IMR-90 (cell line): ENCODE measurements at regions not wholly inside any gene's neighbourhood (a gene's known extent, or its start where the extent isn't known, plus 50 kb on each side); places are given as distances from the start of the nearest gene placed in this dataset.

Experiments used
- ATAC-seq: fragments of 200-7000 bp; cut with Tn5 transposase; 2 replicates; pipeline ENCODE4 v1.9.1; 2020; ENCODE audit warnings: low read depth, mild to moderate bottlenecking, moderate library complexity
- BruUV-seq: library from RNA; stranded (reverse); fragments of 400-500 nt; replicated peaks from 2 replicates; lab custom pipeline; 2021; lab: Mats Ljungman, UMichigan
- CTCF ChIA-PET: fragments of 300-600 bp; formaldehyde crosslinking; extraction: SDS; loops from one replicate; lab custom pipeline; 2021; ENCODE audit warnings: antibody characterized with exemption; lab: Yijun Ruan, JAX
- POLR2A ChIA-PET: fragments of 300-600 bp; sonication (Branson Sonifier 250); formaldehyde crosslinking; loops from one replicate; lab custom pipeline; 2022; ENCODE audit warnings: antibody characterized with exemption; ENCODE audit not compliant: unreplicated experiment; lab: Charles Lee
- DNase-seq: peaks from one replicate; pipeline ENCODE4 v3.0.0; 2013
- H2AFZ ChIP-seq: replicated peaks from 2 replicates; pipeline ENCODE3; 2013; ENCODE audit warnings: low read length, mild to moderate bottlenecking; ENCODE audit not compliant: poor library complexity
- H2AK5ac ChIP-seq: 2 replicates; pipeline ENCODE4 v1.6.1; 2013; ENCODE audit warnings: low read depth, low read length, inconsistent platforms
- H2AK9ac ChIP-seq: replicated peaks from 2 replicates; pipeline ENCODE3; 2013; ENCODE audit warnings: mild to moderate bottlenecking, low read depth, low read length, moderate library complexity; ENCODE audit not compliant: poor library complexity
- H2BK120ac ChIP-seq: 2 replicates; pipeline ENCODE4 v1.6.1; 2013; ENCODE audit warnings: low read depth, low read length, inconsistent platforms
- H2BK15ac ChIP-seq: 3 replicates; pipeline ENCODE4 v1.6.1; 2013; ENCODE audit warnings: low read depth, low read length, inconsistent platforms
- H2BK20ac ChIP-seq: 2 replicates; pipeline ENCODE4 v1.6.1; 2013; ENCODE audit warnings: low read depth, mild to moderate bottlenecking, inconsistent platforms, low read length, moderate library complexity
- H2BK5ac ChIP-seq: 2 replicates; pipeline ENCODE4 v1.6.1; 2013; ENCODE audit warnings: mild to moderate bottlenecking, low read depth, low read length, inconsistent platforms; ENCODE audit not compliant: poor library complexity, severe bottlenecking
- H3K14ac ChIP-seq: replicated peaks from 2 replicates; pipeline ENCODE4 v1.6.1; 2013; ENCODE audit warnings: low read depth, low read length, inconsistent platforms
- H3K18ac ChIP-seq: 2 replicates; pipeline ENCODE4 v1.6.1; 2013; ENCODE audit warnings: low read depth, low read length, control low read depth
- H3K23ac ChIP-seq: 2 replicates; pipeline ENCODE4 v1.6.1; 2013; ENCODE audit warnings: low read depth, low read length, inconsistent platforms
- H3K27ac ChIP-seq: 2 replicates; pipeline ENCODE4 v1.5.1; 2013; ENCODE audit warnings: mild to moderate bottlenecking, control low read depth, low read length; ENCODE audit not compliant: insufficient read depth
- H3K27me3 ChIP-seq: 2 replicates; pipeline ENCODE4 v1.6.1; 2013; ENCODE audit warnings: low read length; ENCODE audit not compliant: control insufficient read depth, insufficient read depth
- H3K36me3 ChIP-seq: 2 replicates; pipeline ENCODE4 v1.6.1; 2013; ENCODE audit warnings: low read length, mixed read lengths; ENCODE audit not compliant: control insufficient read depth, insufficient read depth
- H3K4ac ChIP-seq: 2 replicates; pipeline ENCODE4 v1.6.1; 2013; ENCODE audit warnings: low read depth, low read length, inconsistent platforms
- H3K4me1 ChIP-seq: 2 replicates; pipeline ENCODE4 v1.6.1; 2013; ENCODE audit warnings: low read length, mixed read lengths; ENCODE audit not compliant: control insufficient read depth, insufficient read depth
- H3K4me2 ChIP-seq: 2 replicates; pipeline ENCODE4 v1.6.1; 2013; ENCODE audit warnings: low read depth, mild to moderate bottlenecking, control low read depth, low read length, moderate library complexity
- H3K4me3 ChIP-seq: 2 replicates; pipeline ENCODE4 v1.5.1; 2013; ENCODE audit warnings: low read depth, mild to moderate bottlenecking, control low read depth, low read length, moderate library complexity; ENCODE audit not compliant: insufficient read depth
- H3K56ac ChIP-seq: 2 replicates; pipeline ENCODE4 v1.6.1; 2013; ENCODE audit warnings: low read length, inconsistent platforms; ENCODE audit not compliant: insufficient read depth; ENCODE audit errors: extremely low read depth
- H3K79me1 ChIP-seq, 2 experiments: 2 replicates each; pipeline ENCODE4 v1.6.1; 2013; ENCODE audit warnings: low read length in 2 of 2, inconsistent platforms in 1 of 2, low read depth in 1 of 2
- H3K9ac ChIP-seq: 2 replicates; pipeline ENCODE4 v1.6.1; 2013; ENCODE audit warnings: low read depth, low read length, control low read depth
- H3K9me1 ChIP-seq: 2 replicates; pipeline ENCODE4 v1.6.1; 2013; ENCODE audit warnings: low read length, inconsistent platforms; ENCODE audit not compliant: insufficient read depth
- H3K9me3 ChIP-seq: 2 replicates; pipeline ENCODE4 v1.6.1; 2013; ENCODE audit warnings: low read length; ENCODE audit not compliant: control insufficient read depth, insufficient read depth
- H4K20me1 ChIP-seq: 2 replicates; pipeline ENCODE4 v1.6.1; 2013; ENCODE audit warnings: low read length, inconsistent platforms; ENCODE audit not compliant: insufficient read depth
- H4K5ac ChIP-seq: 2 replicates; pipeline ENCODE4 v1.6.1; 2013; ENCODE audit warnings: mild to moderate bottlenecking, low read depth, low read length, control low read depth
- H4K8ac ChIP-seq, 2 experiments: 2 replicates each; pipeline ENCODE4 v1.6.1; 2013; ENCODE audit warnings: low read depth in 2 of 2, low read length in 2 of 2, control low read depth in 1 of 2, inconsistent platforms in 1 of 2
- H4K91ac ChIP-seq: 2 replicates; pipeline ENCODE4 v1.6.1; 2013; ENCODE audit warnings: low read depth, low read length, inconsistent platforms; ENCODE audit not compliant: insufficient read depth
- BHLHE40 ChIP-seq: fragments of 150-350 bp; IDR thresholded peaks from 2 replicates; pipeline ENCODE4 v1.6.1; 2016; ENCODE audit warnings: mild to moderate bottlenecking, low read depth, low read length
- CTCF ChIP-seq: conservative IDR thresholded peaks from 2 replicates; pipeline ENCODE4 v1.5.1; 2012; ENCODE audit warnings: mild to moderate bottlenecking, low read depth, low read length, improper control_type of control experiment
- FOS ChIP-seq: fragments of 150-350 bp; IDR thresholded peaks from 2 replicates; pipeline ENCODE4 v1.6.1; 2016; ENCODE audit warnings: low read depth, low read length
- MAFK ChIP-seq: IDR thresholded peaks from 2 replicates; pipeline ENCODE4 v1.6.1; 2012; ENCODE audit warnings: low read depth, low read length, improper control_type of control experiment
- MXI1 ChIP-seq: IDR thresholded peaks from 2 replicates; pipeline ENCODE4 v1.6.1; 2012; ENCODE audit warnings: low read depth, mild to moderate bottlenecking, low read length, moderate library complexity, borderline replicate concordance
- POLR2A ChIP-seq: IDR thresholded peaks from 2 replicates; pipeline ENCODE4 v1.6.1; 2012; ENCODE audit warnings: mild to moderate bottlenecking, low read depth, low read length
- WGBS, 2 experiments: methylation state at CpG; one replicate each; pipeline versions ENCODE4 v1.1.5 to v1.1.7; 2013; ENCODE audit warnings: missing lambda C conversion rate in 2 of 2; ENCODE audit not compliant: insufficient read length in 1 of 2; ENCODE audit errors: extremely low coverage in 2 of 2; 5-methylcytosine and 5-hydroxymethylcytosine counted together
- dilution Hi-C: fragments of 300-500 bp; cut with HindIII; formaldehyde crosslinking; loops from one replicate; pipeline ENCODE4 v1.14.3; 2018; ENCODE audit warnings: low sequenced_read_pairs; ENCODE audit not compliant: unreplicated experiment
- in situ Hi-C: fragments of 300-500 bp; cut with MboI; formaldehyde crosslinking; loops from 3 replicates; pipeline ENCODE4 v1.14.3; 2019; ENCODE audit warnings: low sequenced_read_pairs, inconsistent platforms, mixed read lengths
- intact Hi-C: fragments of 100-400 bp; cut with micrococcal nuclease; formaldehyde crosslinking; loops from 2 replicates; pipeline ENCODE4 v1.10.0; 2022

GRCh38 chr14:47874350-47874749, 198.9 kb upstream of the MDGA2 start:
- no peaks in the 10 kb centered on the region for H3K4me1 ChIP-seq
- DNase-seq (no peak), ATAC-seq (no peak)
- no peaks in the 10 kb centered on the region for H3K9me1 ChIP-seq
- H3K4me2 ChIP-seq, result no peak overlapping the region
- H4K8ac ChIP-seq, result no peak overlapping the region
- intact Hi-C loops, result no loop called here
- no peak overlapping the region for H2AFZ ChIP-seq
- H2BK20ac ChIP-seq, result no peak overlapping the region
- no peak overlapping the region for H2BK15ac ChIP-seq
- no peak overlapping the region for H3K18ac ChIP-seq
- H4K5ac ChIP-seq, result no peak overlapping the region
- no peak overlapping the region for H3K4ac ChIP-seq
- WGBS, 2 experiments, result no CpG with 5 or more reads among the region's 7 CpGs
- H3K27ac ChIP-seq, result no peak overlapping the region
- H3K9ac ChIP-seq, result no peak overlapping the region
- no peak overlapping the region for H3K4me3 ChIP-seq
- H3K36me3 ChIP-seq, result no peaks in the 10 kb centered on the region
- H2BK120ac ChIP-seq, result no peak overlapping the region
- no peak overlapping the region for H3K23ac ChIP-seq
- ChIA-PET POLR2A (no interaction called here), CTCF (no interaction called here)
- BruUV-seq, result no TSS peak
- no peak overlapping the region for H4K91ac ChIP-seq
- no peaks in the 10 kb centered on the region for H4K20me1 ChIP-seq
- H3K79me1 ChIP-seq, result no peaks in the 10 kb centered on the region
- H3K56ac ChIP-seq, result no peak overlapping the region
- no peak for TF ChIP-seq CTCF
- no peak for TF ChIP-seq FOS
- TF ChIP-seq POLR2A, result no peak
- TF ChIP-seq BHLHE40, result no peak
- no peak for TF ChIP-seq MAFK
- TF ChIP-seq MXI1, result no peak
- H3K14ac ChIP-seq, result no peak overlapping the region
- no peak overlapping the region for H2BK5ac ChIP-seq
- H2AK5ac ChIP-seq, result no peak overlapping the region
- H3K27me3 ChIP-seq, result no peaks in the 10 kb centered on the region
- dilution Hi-C loops, result no loop called here
- in situ Hi-C loops, result no loop called here
- peaks cover 1% of the 10 kb centered on the region for H3K9me3 ChIP-seq
- no peak overlapping the region for H2AK9ac ChIP-seq
